ENCODE measurements at regions not wholly inside any gene's neighbourhood (a gene's known extent, or its start where the extent isn't known, plus 50 kb on each side); places are given as distances from the start of the nearest gene placed in this dataset.

DNA sequence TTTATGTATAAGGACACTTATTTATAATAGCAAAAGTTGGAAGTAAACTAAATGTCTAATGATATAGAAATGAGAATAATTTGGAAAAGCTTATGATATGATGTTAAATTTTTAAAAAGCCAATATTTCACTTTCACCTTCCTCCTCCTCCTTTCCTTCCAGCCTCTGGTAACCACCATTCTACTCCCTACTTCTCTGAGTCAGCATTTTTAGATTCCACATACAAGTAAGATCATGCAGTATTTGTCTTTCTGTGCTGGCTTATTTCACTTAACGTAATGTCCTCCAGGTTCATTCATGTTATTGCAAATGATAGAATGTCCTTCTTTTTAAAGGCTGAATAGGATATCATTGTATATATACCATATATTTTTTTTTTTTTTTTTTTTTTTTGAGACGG is 180.2 kb downstream of the RNF144B start:
- Mint-ChIP-seq H3K27ac (no peak overlapping the region), H3K27me3 (ENCODE audit: low read depth) (peaks cover 46% of the 10 kb centered on the region)
- no peak for TF ChIP-seq CTCF (IDR thresholded peaks at IDR 0.05; ENCODE audit: unreplicated experiment)

DNA sequence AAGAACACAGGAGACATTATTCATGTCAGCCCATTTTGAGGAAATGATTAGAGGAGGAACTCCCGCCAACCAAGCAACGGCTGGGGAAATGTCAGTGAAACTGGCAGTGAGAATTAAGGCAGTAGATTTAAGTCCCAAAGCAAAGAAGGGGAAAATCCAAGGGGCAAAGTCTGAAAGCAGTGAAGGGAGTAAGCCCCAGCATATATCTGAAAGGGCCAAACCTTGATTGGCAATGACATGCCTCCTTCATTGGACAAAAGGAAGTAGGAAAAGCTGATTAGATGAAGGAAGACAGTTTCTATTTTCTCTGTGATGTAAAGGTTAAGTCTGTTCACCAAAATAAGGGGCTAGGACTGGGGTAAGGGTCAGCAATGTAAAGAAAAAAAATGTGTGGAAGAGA is 190.3 kb downstream of the RNF144B start:
- Mint-ChIP-seq H3K9me3 (peaks cover 5% of the 10 kb centered on the region), H3K27me3 (ENCODE audit: low read depth) (peaks cover 22% of the 10 kb centered on the region), H3K4me3 (no peak overlapping the region), H3K27ac (no peak overlapping the region), H3K4me1 (no peaks in the 10 kb centered on the region), H3K36me3 (no peaks in the 10 kb centered on the region)
- no peak for TF ChIP-seq CTCF (IDR thresholded peaks at IDR 0.05; ENCODE audit: unreplicated experiment)
- DNase-seq (ENCODE audit: low spot score in 2 of 2, unreplicated experiment in 2 of 2) = no peak

More for the DNA sequence above, 180.2 kb downstream of the RNF144B start:
- H3K4me1 Mint-ChIP-seq = no peaks in the 10 kb centered on the region
- no peaks in the 10 kb centered on the region for H3K36me3 Mint-ChIP-seq
- peaks cover 8% of the 10 kb centered on the region for H3K9me3 Mint-ChIP-seq
- H3K4me3 Mint-ChIP-seq = no peak overlapping the region
- DNase-seq (ENCODE audit: low spot score in 2 of 2, unreplicated experiment in 2 of 2) = no peak

GRCh38 chr6:18579166-18579565 is 192.0 kb downstream of the RNF144B start:
- H3K4me1 Mint-ChIP-seq = no peaks in the 10 kb centered on the region
- no peak for TF ChIP-seq CTCF (IDR thresholded peaks at IDR 0.05; ENCODE audit: unreplicated experiment)
- H3K4me3 Mint-ChIP-seq = no peak overlapping the region
- no peak for DNase-seq (ENCODE audit: low spot score in 2 of 2, unreplicated experiment in 2 of 2)
- H3K27me3 Mint-ChIP-seq (ENCODE audit: low read depth) = peaks cover 11% of the 10 kb centered on the region
- H3K27ac Mint-ChIP-seq = no peak overlapping the region
- H3K9me3 Mint-ChIP-seq = peaks cover 5% of the 10 kb centered on the region
- H3K36me3 Mint-ChIP-seq = no peaks in the 10 kb centered on the region

DNA sequence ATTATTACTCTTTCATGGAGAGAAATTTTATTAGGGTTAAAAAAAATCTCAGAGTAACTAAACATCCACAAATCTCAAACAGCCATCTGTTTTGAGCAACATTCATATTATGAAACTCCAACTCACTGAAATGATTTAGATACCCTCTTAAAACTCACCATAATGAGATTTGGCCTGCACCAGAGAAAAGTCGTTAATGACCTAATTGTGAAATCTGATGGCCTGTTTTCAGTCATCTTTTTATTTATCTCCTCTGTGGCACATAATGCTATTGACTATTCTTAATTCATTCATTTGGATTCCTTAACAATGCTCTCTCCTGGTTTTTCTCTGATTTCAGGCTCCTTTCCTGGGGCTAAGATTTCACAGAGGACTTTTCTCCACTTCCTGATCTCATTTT is 192.7 kb downstream of the RNF144B start:
- DNase-seq (ENCODE audit: low spot score in 2 of 2, unreplicated experiment in 2 of 2) = no peak
- TF ChIP-seq CTCF (IDR thresholded peaks at IDR 0.05; ENCODE audit: unreplicated experiment) = no peak
- Mint-ChIP-seq H3K27ac (no peak overlapping the region), H3K27me3 (ENCODE audit: low read depth) (peaks cover 11% of the 10 kb centered on the region), H3K36me3 (no peaks in the 10 kb centered on the region), H3K9me3 (peaks cover under 1% of the 10 kb centered on the region), H3K4me3 (no peak overlapping the region), H3K4me1 (peaks cover 3% of the 10 kb centered on the region)

DNA sequence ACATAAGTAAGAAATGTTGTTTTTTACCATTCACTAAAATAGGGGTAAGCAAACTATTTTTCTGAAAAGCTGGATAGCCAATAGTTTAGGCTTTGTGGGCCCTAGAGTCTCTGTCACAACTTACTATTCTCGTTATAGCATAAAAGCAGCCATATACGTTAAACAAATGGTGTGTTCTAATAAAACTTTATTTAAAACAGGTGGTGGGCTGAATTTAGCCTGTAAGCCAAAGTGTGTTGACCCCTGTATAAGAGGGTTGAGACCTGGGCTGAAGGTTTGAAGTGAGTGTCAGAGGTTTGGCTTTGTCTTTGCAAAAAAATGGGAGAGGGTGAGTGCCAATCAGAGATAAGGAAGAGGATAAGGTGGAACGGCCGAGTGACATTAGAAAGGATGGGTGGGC is 197.2 kb downstream of the RNF144B start:
- Mint-ChIP-seq H3K36me3 (no peaks in the 10 kb centered on the region), H3K9me3 (no peaks in the 10 kb centered on the region), H3K27ac (no peak overlapping the region), H3K4me1 (peaks cover 8% of the 10 kb centered on the region), H3K27me3 (ENCODE audit: low read depth) (peaks cover 9% of the 10 kb centered on the region), H3K4me3 (no peak overlapping the region)
- DNase-seq (ENCODE audit: low spot score in 2 of 2, unreplicated experiment in 2 of 2) = no peak
- TF ChIP-seq CTCF (IDR thresholded peaks at IDR 0.05; ENCODE audit: unreplicated experiment) = no peak

- Mint-ChIP-seq H3K9me3 (no peaks in the 10 kb centered on the region), H3K4me3 (no peak overlapping the region), H3K27me3 (ENCODE audit: low read depth) (peaks cover 9% of the 10 kb centered on the region), H3K27ac (no peak overlapping the region), H3K36me3 (no peaks in the 10 kb centered on the region), H3K4me1 (peaks cover 8% of the 10 kb centered on the region)
- DNase-seq (ENCODE audit: low spot score in 2 of 2, unreplicated experiment in 2 of 2) = no peak
- TF ChIP-seq CTCF (IDR thresholded peaks at IDR 0.05; ENCODE audit: unreplicated experiment) = no peak
Observed at GRCh38 chr6:18585032-18585573, 198.0 kb downstream of the RNF144B start.
